Endothelial cell of umbilical vein (primary cell): ENCODE measurements at regions not wholly inside any gene's neighbourhood (a gene's known extent, or its start where the extent isn't known, plus 50 kb on each side); places are given as distances from the start of the nearest gene placed in this dataset.

ENCODE experiments used
- CTCF ChIP-seq, 2 donors: IDR thresholded peaks; 1 replicate in 1 of 2; 2 replicates in 1 of 2; pipeline ENCODE4 v1.5.1; 2011; ENCODE audit warnings: low read length in 2 of 2, mild to moderate bottlenecking in 2 of 2, moderate library complexity in 2 of 2, control low read depth in 1 of 2, inconsistent platforms in 1 of 2, low read depth in 1 of 2; ENCODE audit not compliant: insufficient read depth in 1 of 2; ENCODE audit errors: extremely low read depth in 1 of 2
- POLR2A ChIP-seq: IDR thresholded peaks from 2 replicates; pipeline ENCODE4 v1.6.1; 2012; ENCODE audit warnings: low read depth, mild to moderate bottlenecking, control low read depth, low read length
- POLR2AphosphoS5 ChIP-seq: IDR thresholded peaks from 2 replicates; pipeline ENCODE4 v1.6.1; 2012; ENCODE audit warnings: low read depth, mild to moderate bottlenecking, control low read depth, low read length, moderate library complexity; ENCODE audit not compliant: insufficient read depth

- TF ChIP-seq POLR2AphosphoS5 (no peak), CTCF (IDR thresholded peaks at IDR 0.05; ENCODE audit: extremely low read depth in 1 of 2, insufficient read depth in 1 of 2, low read depth in 1 of 2, low read length in 2 of 2) (no peak), POLR2A (no peak)
Observed at GRCh38 chr1:200305806-200306205, 104.0 kb downstream of the ZNF281 start.
